Lower leg skin (tissue), 3 donors: ENCODE measurements at regions not wholly inside any gene's neighbourhood (a gene's known extent, or its start where the extent isn't known, plus 50 kb on each side); places are given as distances from the start of the nearest gene placed in this dataset.

ENCODE experiments used
- POLR2A ChIP-seq, 2 donors: fragments of 450-650 bp; IDR thresholded peaks; one replicate each; pipeline ENCODE4 v1.6.1; 2016 to 2017; ENCODE audit warnings: antibody characterized with exemption in 2 of 2, mild to moderate bottlenecking in 1 of 2, moderate library complexity in 1 of 2
- TF ChIP-seq, protein P1 (sequence below), 3 donors: fragments of 450-650 bp; IDR thresholded peaks; one replicate each; pipeline ENCODE4 v1.5.1; 2016; ENCODE audit warnings: antibody characterized with exemption in 3 of 3, mild to moderate bottlenecking in 3 of 3, moderate library complexity in 2 of 3

DNA sequence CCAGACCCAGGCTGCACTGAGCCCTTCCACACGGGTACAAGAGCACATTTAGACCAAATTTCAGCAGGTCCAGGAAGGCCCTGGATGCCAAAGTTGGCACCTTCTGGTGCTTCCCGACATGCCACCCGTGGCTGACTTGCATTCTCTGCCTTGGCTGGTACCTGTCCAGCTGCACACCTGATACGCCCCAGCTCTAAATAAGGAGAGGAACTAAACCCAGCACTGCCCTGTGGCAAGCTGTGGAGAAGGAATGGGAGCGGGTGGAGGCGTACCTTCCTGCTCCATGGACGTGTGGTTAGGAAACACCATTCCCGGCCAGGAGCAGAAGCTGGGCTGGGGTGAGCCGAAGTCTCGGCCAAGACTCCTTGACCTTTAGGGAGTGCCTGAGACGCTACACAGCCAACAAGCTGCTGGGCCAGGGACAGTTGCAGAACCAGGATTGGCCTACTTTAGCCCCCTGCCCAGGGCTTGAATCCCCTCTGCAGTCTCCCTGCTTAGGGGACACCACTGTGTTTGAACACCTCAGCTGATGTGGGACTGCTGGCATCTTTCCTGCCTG, 86.5 kb upstream of the TAF1B start:
- TF ChIP-seq, protein P1, sequence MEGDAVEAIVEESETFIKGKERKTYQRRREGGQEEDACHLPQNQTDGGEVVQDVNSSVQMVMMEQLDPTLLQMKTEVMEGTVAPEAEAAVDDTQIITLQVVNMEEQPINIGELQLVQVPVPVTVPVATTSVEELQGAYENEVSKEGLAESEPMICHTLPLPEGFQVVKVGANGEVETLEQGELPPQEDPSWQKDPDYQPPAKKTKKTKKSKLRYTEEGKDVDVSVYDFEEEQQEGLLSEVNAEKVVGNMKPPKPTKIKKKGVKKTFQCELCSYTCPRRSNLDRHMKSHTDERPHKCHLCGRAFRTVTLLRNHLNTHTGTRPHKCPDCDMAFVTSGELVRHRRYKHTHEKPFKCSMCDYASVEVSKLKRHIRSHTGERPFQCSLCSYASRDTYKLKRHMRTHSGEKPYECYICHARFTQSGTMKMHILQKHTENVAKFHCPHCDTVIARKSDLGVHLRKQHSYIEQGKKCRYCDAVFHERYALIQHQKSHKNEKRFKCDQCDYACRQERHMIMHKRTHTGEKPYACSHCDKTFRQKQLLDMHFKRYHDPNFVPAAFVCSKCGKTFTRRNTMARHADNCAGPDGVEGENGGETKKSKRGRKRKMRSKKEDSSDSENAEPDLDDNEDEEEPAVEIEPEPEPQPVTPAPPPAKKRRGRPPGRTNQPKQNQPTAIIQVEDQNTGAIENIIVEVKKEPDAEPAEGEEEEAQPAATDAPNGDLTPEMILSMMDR (IDR thresholded peaks at IDR 0.05), result no peak
- TF ChIP-seq POLR2A (IDR thresholded peaks at IDR 0.05), result no peak
